ENCODE measurements at regions not wholly inside any gene's neighbourhood (a gene's known extent, or its start where the extent isn't known, plus 50 kb on each side); places are given as distances from the start of the nearest gene placed in this dataset.

DNA sequence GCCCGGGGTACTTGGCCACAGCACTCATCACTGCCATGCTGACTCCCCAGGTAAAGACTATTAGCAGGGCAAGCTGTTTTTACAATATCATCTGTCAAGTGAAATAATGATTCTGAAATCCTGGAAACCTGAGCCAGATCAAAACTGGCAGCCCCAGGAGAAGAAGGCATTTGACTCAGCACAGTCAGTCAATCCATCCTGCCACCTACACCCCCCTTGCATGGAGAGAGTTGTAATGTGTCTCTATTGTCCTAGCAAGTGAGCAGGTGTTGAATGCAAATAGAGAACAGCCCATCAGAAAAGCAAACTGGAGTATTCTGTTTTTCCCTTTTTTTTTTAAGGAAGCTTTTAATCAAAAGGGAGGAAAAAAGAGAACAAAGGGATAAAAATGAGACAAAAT lies 291.2 kb downstream of the BRINP1 start:
- H3K27ac Mint-ChIP-seq (ENCODE audit: unreplicated experiment) = no peak overlapping the region
- no peak overlapping the region for H3K4me3 Mint-ChIP-seq
- no peaks in the 10 kb centered on the region for H3K36me3 Mint-ChIP-seq (ENCODE audit: low read depth)
- no peak for DNase-seq (ENCODE audit: low read depth, low spot score)
- no peaks in the 10 kb centered on the region for H3K9me3 Mint-ChIP-seq
- no peaks in the 10 kb centered on the region for H3K4me1 Mint-ChIP-seq
- peaks cover 3% of the 10 kb centered on the region for H3K27me3 Mint-ChIP-seq (ENCODE audit: low read depth)
- TF ChIP-seq, protein P1, sequence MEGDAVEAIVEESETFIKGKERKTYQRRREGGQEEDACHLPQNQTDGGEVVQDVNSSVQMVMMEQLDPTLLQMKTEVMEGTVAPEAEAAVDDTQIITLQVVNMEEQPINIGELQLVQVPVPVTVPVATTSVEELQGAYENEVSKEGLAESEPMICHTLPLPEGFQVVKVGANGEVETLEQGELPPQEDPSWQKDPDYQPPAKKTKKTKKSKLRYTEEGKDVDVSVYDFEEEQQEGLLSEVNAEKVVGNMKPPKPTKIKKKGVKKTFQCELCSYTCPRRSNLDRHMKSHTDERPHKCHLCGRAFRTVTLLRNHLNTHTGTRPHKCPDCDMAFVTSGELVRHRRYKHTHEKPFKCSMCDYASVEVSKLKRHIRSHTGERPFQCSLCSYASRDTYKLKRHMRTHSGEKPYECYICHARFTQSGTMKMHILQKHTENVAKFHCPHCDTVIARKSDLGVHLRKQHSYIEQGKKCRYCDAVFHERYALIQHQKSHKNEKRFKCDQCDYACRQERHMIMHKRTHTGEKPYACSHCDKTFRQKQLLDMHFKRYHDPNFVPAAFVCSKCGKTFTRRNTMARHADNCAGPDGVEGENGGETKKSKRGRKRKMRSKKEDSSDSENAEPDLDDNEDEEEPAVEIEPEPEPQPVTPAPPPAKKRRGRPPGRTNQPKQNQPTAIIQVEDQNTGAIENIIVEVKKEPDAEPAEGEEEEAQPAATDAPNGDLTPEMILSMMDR (conservative IDR thresholded peaks at IDR 0.05) = no peak

DNA sequence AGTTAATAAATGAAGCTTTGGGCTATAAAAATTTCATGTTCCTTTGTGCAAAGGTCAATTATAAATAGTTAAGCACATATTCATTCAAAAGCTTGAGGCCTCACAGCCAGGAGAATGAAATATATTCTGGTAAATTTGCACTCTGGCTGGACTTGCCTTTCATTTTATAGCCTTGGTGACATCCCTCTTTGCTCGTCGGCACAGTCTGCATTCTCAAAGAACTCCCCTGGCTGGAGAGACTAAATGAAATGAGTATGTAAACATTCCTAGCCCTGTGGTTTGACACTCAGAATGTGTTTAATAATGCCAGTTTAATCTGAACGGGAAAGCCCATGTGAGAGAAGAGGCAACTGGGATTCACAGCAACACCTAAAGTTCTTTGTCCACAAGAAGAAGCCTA lies 285.6 kb downstream of the BRINP1 start:
- no peaks in the 10 kb centered on the region for H3K36me3 Mint-ChIP-seq (ENCODE audit: low read depth)
- no peaks in the 10 kb centered on the region for H3K27me3 Mint-ChIP-seq (ENCODE audit: low read depth)
- TF ChIP-seq, protein P1 (conservative IDR thresholded peaks at IDR 0.05) = no peak
- no peaks in the 10 kb centered on the region for H3K4me1 Mint-ChIP-seq
- DNase-seq (ENCODE audit: low read depth, low spot score) = no peak
- H3K4me3 Mint-ChIP-seq = no peak overlapping the region
- no peak overlapping the region for H3K27ac Mint-ChIP-seq (ENCODE audit: unreplicated experiment)
- peaks cover 6% of the 10 kb centered on the region for H3K9me3 Mint-ChIP-seq

DNA sequence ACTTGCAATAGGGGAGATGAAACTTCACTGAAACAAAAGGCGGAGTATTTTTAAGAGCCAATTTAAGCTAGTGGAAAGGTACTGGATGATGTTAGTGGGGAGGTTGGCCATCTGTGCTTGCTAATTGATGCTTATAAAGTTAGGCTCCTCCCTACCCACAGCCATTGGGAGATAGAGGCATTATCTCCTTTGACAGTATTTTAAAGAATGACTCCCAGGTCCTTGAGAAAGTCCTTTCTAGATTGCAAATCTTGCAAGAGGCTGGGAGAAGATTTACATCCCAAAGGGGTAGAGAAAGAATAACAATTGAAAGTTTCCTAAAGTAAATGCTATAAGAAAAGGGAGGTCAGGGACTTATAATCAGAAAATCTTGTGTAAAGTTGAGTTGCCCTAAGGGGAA lies 282.6 kb downstream of the BRINP1 start:
- Mint-ChIP-seq H3K4me3 (no peak overlapping the region), H3K4me1 (no peaks in the 10 kb centered on the region), H3K9me3 (peaks cover 6% of the 10 kb centered on the region)

DNA sequence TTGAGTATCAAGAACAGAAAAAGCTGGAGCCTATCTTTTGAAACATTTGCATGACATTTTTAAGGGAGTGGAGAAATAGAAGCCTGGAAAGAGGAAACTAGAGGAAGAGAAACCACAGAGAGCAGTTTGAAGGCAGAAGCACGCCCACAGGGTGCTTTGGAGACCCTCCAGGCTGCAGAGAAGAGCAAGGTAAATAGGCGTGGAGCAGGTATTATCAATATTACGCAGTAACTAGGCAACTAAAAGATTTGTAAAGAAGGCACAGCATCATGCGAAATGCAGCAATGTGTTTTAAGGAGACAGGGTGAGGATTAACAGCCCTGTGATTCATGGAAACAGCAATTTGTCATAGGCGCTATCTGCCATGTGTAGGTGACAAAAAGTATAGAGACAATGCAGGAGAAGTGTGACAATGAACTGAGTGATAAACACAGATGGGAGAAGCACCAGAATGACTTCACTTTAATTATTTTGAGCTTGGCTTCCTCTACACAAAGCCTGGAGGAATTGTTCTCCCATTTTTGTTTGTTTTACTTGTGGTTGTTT lies 281.2 kb downstream of the BRINP1 start:
- no peak for DNase-seq (ENCODE audit: low read depth, low spot score)
- TF ChIP-seq, protein P1 (conservative IDR thresholded peaks at IDR 0.05) = no peak
- Mint-ChIP-seq H3K27ac (ENCODE audit: unreplicated experiment) (no peak overlapping the region), H3K4me1 (no peaks in the 10 kb centered on the region), H3K27me3 (ENCODE audit: low read depth) (no peaks in the 10 kb centered on the region), H3K9me3 (peaks cover 6% of the 10 kb centered on the region), H3K4me3 (no peak overlapping the region), H3K36me3 (ENCODE audit: low read depth) (no peaks in the 10 kb centered on the region)

More for the DNA sequence above, 282.6 kb downstream of the BRINP1 start:
- H3K27ac Mint-ChIP-seq (ENCODE audit: unreplicated experiment) = no peak overlapping the region
- no peak for DNase-seq (ENCODE audit: low read depth, low spot score)
- TF ChIP-seq, protein P1 (conservative IDR thresholded peaks at IDR 0.05) = no peak
- H3K36me3 Mint-ChIP-seq (ENCODE audit: low read depth) = no peaks in the 10 kb centered on the region
- H3K27me3 Mint-ChIP-seq (ENCODE audit: low read depth) = no peaks in the 10 kb centered on the region

DNA sequence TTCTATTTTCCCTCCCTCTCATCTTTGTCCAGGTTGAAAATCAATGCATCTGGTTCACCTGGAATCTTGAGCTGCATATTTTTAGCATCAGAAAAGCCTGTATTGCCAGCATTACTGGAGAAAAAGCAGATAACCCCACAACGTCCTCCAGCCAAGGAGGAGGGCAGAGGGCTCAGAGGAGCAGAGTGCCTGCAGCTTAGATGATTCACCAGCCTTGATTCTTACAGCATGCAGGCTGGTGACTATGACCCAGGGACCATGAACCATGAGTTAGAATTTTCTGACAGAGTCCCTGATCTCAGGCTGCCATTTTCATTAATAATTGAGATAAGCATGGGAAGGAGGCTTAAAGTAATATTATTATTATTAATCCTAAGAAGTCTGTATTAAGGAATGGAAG lies 278.2 kb downstream of the BRINP1 start:
- no peak for DNase-seq (ENCODE audit: low read depth, low spot score)

More for the DNA sequence above, 278.2 kb downstream of the BRINP1 start:
- TF ChIP-seq, protein P1 (conservative IDR thresholded peaks at IDR 0.05) = no peak
- no peak overlapping the region for H3K4me3 Mint-ChIP-seq
- no peaks in the 10 kb centered on the region for H3K27me3 Mint-ChIP-seq (ENCODE audit: low read depth)
- H3K36me3 Mint-ChIP-seq (ENCODE audit: low read depth) = no peaks in the 10 kb centered on the region
- no peak overlapping the region for H3K27ac Mint-ChIP-seq (ENCODE audit: unreplicated experiment)
- H3K4me1 Mint-ChIP-seq = no peaks in the 10 kb centered on the region
- peaks cover 4% of the 10 kb centered on the region for H3K9me3 Mint-ChIP-seq
